Motor neuron (in vitro differentiated cells): ENCODE measurements at regions not wholly inside any gene's neighbourhood (a gene's known extent, or its start where the extent isn't known, plus 50 kb on each side); places are given as distances from the start of the nearest gene placed in this dataset.
A peak's percentile ranks its signal among the peaks of the same experiment; 100 is the strongest.

Source experiments
- ATAC-seq, 8 experiments: fragments of 200-7000 bp; cut with Tn5 transposase; replicated peaks in 6 of 8; 2 replicates each; pipeline ENCODE4 v1.8.0; 2021; ENCODE audit warnings: mild to moderate bottlenecking in 8 of 8, moderate library complexity in 8 of 8
- H3K27ac ChIP-seq, 2 donors: fragments of 250-450 bp; sonication (Bioruptor Pico); 2 replicates each; pipeline ENCODE4 v1.9.0; 2021; ENCODE audit warnings: antibody characterized with exemption in 2 of 2, mild to moderate bottlenecking in 2 of 2, moderate library complexity in 1 of 2
- H3K4me1 ChIP-seq, 2 donors: fragments of 250-450 bp; sonication (Bioruptor Pico); replicated peaks in 1 of 2; 2 replicates each; pipeline ENCODE4 v1.6.1; 2021; ENCODE audit warnings: antibody characterized with exemption in 2 of 2, mild to moderate bottlenecking in 2 of 2, moderate library complexity in 1 of 2
- H3K4me3 ChIP-seq, 5 donors: fragments of 250-450 bp; sonication (Bioruptor Pico); 2 replicates each; pipeline ENCODE4 v1.9.0; 2021; ENCODE audit warnings: antibody characterized with exemption in 5 of 5, mild to moderate bottlenecking in 5 of 5, moderate library complexity in 4 of 5
- WGBS, 10 experiments: fragments of 450-650 bp; shearing (Covaris generic); methylation state at CpG; one replicate each; pipeline ENCODE4 v1.0.0; 2022; 5-methylcytosine and 5-hydroxymethylcytosine counted together
- in situ Hi-C, 9 experiments: fragments of 400-800 bp; cut with MboI; loops; one replicate each; pipeline ENCODE4 v1.15.0; 2021; ENCODE audit warnings: low sequenced_read_pairs in 9 of 9, low pct_unique_long_range_greater_than_20kb in 2 of 9; ENCODE audit not compliant: unreplicated experiment in 9 of 9

- Histone ChIP-seq H3K4me3 (no peak overlapping the region), H3K27ac (no peak overlapping the region), H3K4me1 (no peaks in the 10 kb centered on the region)
- no peak for ATAC-seq
- in situ Hi-C loops: no loop called here
- WGBS, 10 experiments: 38 to 100% (median 82%) methylated on average over 1 to 5 of the region's 5 CpGs; no CpG with 5 or more reads in 2 of the 10 experiments
These were observed 64.8 kb upstream of the GALNT2 start for GRCh38 chr1:230002164-230002803.

- WGBS, 10 experiments: 65 to 100% (median 94%) methylated on average over 1 to 6 of the region's 6 CpGs; no CpG with 5 or more reads in 2 of the 10 experiments
- H3K4me3 ChIP-seq: no peak overlapping the region
- H3K27ac ChIP-seq: no peak overlapping the region
- no peak for ATAC-seq
- in situ Hi-C loops: no loop called here
- no peaks in the 10 kb centered on the region for H3K4me1 ChIP-seq
These were observed 63.6 kb upstream of the GALNT2 start for GRCh38 chr1:230003409-230003808.

GRCh38 chr1:230005040-230005439 lies 62.0 kb upstream of the GALNT2 start:
- Histone ChIP-seq H3K27ac (no peak overlapping the region), H3K4me3 (no peak overlapping the region), H3K4me1 (no peaks in the 10 kb centered on the region)
- 77 to 87% (median 80%) methylated on average over 2 to 6 of the region's 8 CpGs; no CpG with 5 or more reads in 7 of the 10 experiments for WGBS, 10 experiments
- in situ Hi-C loops: no loop called here
- ATAC-seq: no peak

- Histone ChIP-seq H3K4me3 (no peak overlapping the region), H3K4me1 (peaks cover 0 to 5% of the 10 kb centered on the region in 2 donors), H3K27ac (no peak overlapping the region)
- in situ Hi-C loops: no loop called here
- no peak for ATAC-seq
- WGBS, 10 experiments: 0 to 96% (median 88%) methylated on average over 1 to 4 of the region's 4 CpGs; no CpG with 5 or more reads in 4 of the 10 experiments
These were observed 58.3 kb upstream of the GALNT2 start for GRCh38 chr1:230008721-230009120.

- H3K27ac ChIP-seq: no peak overlapping the region
- in situ Hi-C loops: no loop called here
- no peak for ATAC-seq
- no peak overlapping the region for H3K4me3 ChIP-seq
- 20 to 100% (median 77%) methylated on average over 1 to 6 of the region's 7 CpGs; no CpG with 5 or more reads in 2 of the 10 experiments for WGBS, 10 experiments
- peaks cover 0 to 5% of the 10 kb centered on the region in 2 donors for H3K4me1 ChIP-seq
These were observed 57.3 kb upstream of the GALNT2 start for GRCh38 chr1:230009611-230010313.

- H3K27ac ChIP-seq: no peak overlapping the region
- in situ Hi-C loops: no loop called here
- ATAC-seq: no peak
- WGBS, 10 experiments: 17 to 100% (median 84%) methylated on average over 1 to 7 of the region's 7 CpGs
- peaks cover 0 to 5% of the 10 kb centered on the region in 2 donors for H3K4me1 ChIP-seq
- H3K4me3 ChIP-seq: no peak overlapping the region
These were observed 56.3 kb upstream of the GALNT2 start for GRCh38 chr1:230010603-230011332.

GRCh38 chr1:230011333-230012092 lies 55.5 kb upstream of the GALNT2 start:
- WGBS, 10 experiments: 20 to 100% (median 71%) methylated on average over 1 to 6 of the region's 6 CpGs; no CpG with 5 or more reads in 3 of the 10 experiments
- Histone ChIP-seq H3K4me3 (no peak overlapping the region), H3K4me1 (peaks cover 0 to 5% of the 10 kb centered on the region in 2 donors), H3K27ac (no peak overlapping the region)
- ATAC-seq: no peak
- in situ Hi-C loops: no loop called here

GRCh38 chr1:230012093-230012393 lies 55.0 kb upstream of the GALNT2 start:
- in situ Hi-C loops: no loop called here
- no peak for ATAC-seq
- no peak overlapping the region for H3K4me3 ChIP-seq
- no peak overlapping the region for H3K27ac ChIP-seq
- peaks cover 0 to 5% of the 10 kb centered on the region in 2 donors for H3K4me1 ChIP-seq

GRCh38 chr1:230012741-230013140 lies 54.3 kb upstream of the GALNT2 start:
- Histone ChIP-seq H3K4me1 (peaks cover 0 to 5% of the 10 kb centered on the region in 2 donors), H3K4me3 (no peak overlapping the region), H3K27ac (no peak overlapping the region)
- no peak for ATAC-seq
- 0 to 90% (median 74%) methylated on average over 1 to 5 of the region's 5 CpGs; no CpG with 5 or more reads in 3 of the 10 experiments for WGBS, 10 experiments
- in situ Hi-C loops: no loop called here

GRCh38 chr1:230016159-230016558 lies 50.9 kb upstream of the GALNT2 start:
- in situ Hi-C loops: no loop called here
- H3K27ac ChIP-seq: no peak overlapping the region
- peaks cover 0 to 5% of the 10 kb centered on the region in 2 donors for H3K4me1 ChIP-seq
- WGBS, 10 experiments: 0 to 100% (median 73%) methylated on average over 1 to 5 of the region's 5 CpGs; no CpG with 5 or more reads in 1 of the 10 experiments
- no peak overlapping the region for H3K4me3 ChIP-seq
- peak in 1 of 8 experiments; percentile 38 for ATAC-seq
